HepG2 (cell line): ENCODE measurements at regions not wholly inside any gene's neighbourhood (a gene's known extent, or its start where the extent isn't known, plus 50 kb on each side); places are given as distances from the start of the nearest gene placed in this dataset.

Experiments
- ATAC-seq: fragments of 200-7000 bp; cut with Tn5 transposase; 3 replicates; pipeline ENCODE4 v1.9.1; 2020; ENCODE audit warnings: mild to moderate bottlenecking, moderate library complexity
- BruUV-seq: library from RNA; stranded (reverse); fragments of 400-500 nt; replicated peaks from 2 replicates; lab custom pipeline; 2021; lab: Mats Ljungman, UMichigan
- CTCF ChIA-PET: fragments of 300-600 bp; formaldehyde crosslinking; extraction: SDS; loops from one replicate; lab custom pipeline; 2021; ENCODE audit warnings: low total read pairs, inconsistent platforms, low intra/inter-chr PET ratio; lab: Yijun Ruan, JAX
- POLR2A ChIA-PET: fragments of 350-600 bp; sonication (Branson Sonifier 250); formaldehyde crosslinking; loops from one replicate; lab custom pipeline; 2020; ENCODE audit warnings: antibody characterized with exemption, inconsistent platforms; lab: Yijun Ruan, JAX
- DNase-seq: peaks from one replicate; pipeline ENCODE4 v3.0.0-alpha.2; 2015; ENCODE audit warnings: low spot score
- FAIRE-seq: peaks from 3 replicates; lab custom pipeline; 2011; peaks lifted over from hg19 to GRCh38; lab: Jason Lieb, UNC
- H2AFZ ChIP-seq: one replicate; pipeline ENCODE4 v1.6.1; 2011; ENCODE audit warnings: low read length, inconsistent platforms
- H3K27ac ChIP-seq: fragments of 300-600 bp; 3 replicates; pipeline ENCODE4 v1.8.0; 2011; ENCODE audit warnings: mixed run types, mild to moderate bottlenecking, mixed read lengths, low read length, inconsistent platforms; ENCODE audit not compliant: insufficient read depth; ENCODE audit errors: extremely low read length
- H3K27me3 ChIP-seq, 2 experiments: fragments of 200-600 bp in 1 of 2; 2 replicates in 1 of 2; 3 replicates in 1 of 2; pipeline versions ENCODE4 v1.6.0 to v1.8.0; 2011; ENCODE audit warnings: low read length in 2 of 2, mild to moderate bottlenecking in 2 of 2, moderate library complexity in 2 of 2, inconsistent platforms in 1 of 2; ENCODE audit not compliant: insufficient read depth in 2 of 2, control insufficient read depth in 1 of 2
- H3K36me3 ChIP-seq, 2 experiments: fragments of 200-600 bp in 1 of 2; replicated peaks in 1 of 2; 2 replicates in 1 of 2; 3 replicates in 1 of 2; pipeline versions ENCODE4 v1.5.1 to v1.8.0; 2011; ENCODE audit warnings: low read length in 2 of 2, inconsistent platforms in 1 of 2; ENCODE audit not compliant: insufficient read depth in 2 of 2, control insufficient read depth in 1 of 2
- H3K4me1 ChIP-seq: 2 replicates; pipeline ENCODE4 v1.5.1; 2012; ENCODE audit warnings: low read length, inconsistent platforms; ENCODE audit not compliant: insufficient read depth
- H3K4me2 ChIP-seq: 2 replicates; pipeline ENCODE4 v1.6.0; 2011; ENCODE audit warnings: low read depth, low read length, inconsistent platforms
- H3K4me3 ChIP-seq, 3 experiments: fragments of 200-600 bp in 1 of 3; sonication (generic), shearing (Covaris generic) in 1 of 3; replicated peaks in 1 of 3; 2 replicates each; pipeline ENCODE4 v1.5.1; 2011 to 2016; ENCODE audit warnings: low read length in 3 of 3, inconsistent platforms in 2 of 3, low read depth in 2 of 3, mild to moderate bottlenecking in 2 of 3, control low read depth in 1 of 3, mixed read lengths in 1 of 3; ENCODE audit not compliant: insufficient read depth in 1 of 3
- H3K79me2 ChIP-seq: one replicate; pipeline ENCODE4 v1.6.1; 2011; ENCODE audit warnings: low read length, inconsistent platforms; ENCODE audit not compliant: insufficient read depth
- H3K9ac ChIP-seq: 2 replicates; pipeline ENCODE4 v1.6.0; 2011; ENCODE audit warnings: mild to moderate bottlenecking, low read depth, low read length, inconsistent platforms; ENCODE audit not compliant: insufficient read depth
- H3K9me3 ChIP-seq: 2 replicates; pipeline ENCODE4 v1.5.1; 2012; ENCODE audit warnings: mild to moderate bottlenecking, low read length
- H4K20me1 ChIP-seq: 2 replicates; pipeline ENCODE4 v1.6.0; 2011; ENCODE audit warnings: inconsistent platforms, mild to moderate bottlenecking, low read length, moderate library complexity; ENCODE audit not compliant: insufficient read depth
- ATF7 ChIP-seq, 2 experiments: fragments of 450-650 bp in 1 of 2; sonication (generic) in 1 of 2; formaldehyde crosslinking in 1 of 2; IDR thresholded peaks; 2 replicates each; pipeline versions ENCODE4 v1.4.0 to v1.6.1; 2016 to 2020; ENCODE audit warnings: antibody characterized with exemption in 1 of 2, mild to moderate bottlenecking in 1 of 2, missing genetic modification reagents in 1 of 2
- HBP1 ChIP-seq: IDR thresholded peaks from 2 replicates; pipeline ENCODE4 v1.6.1; 2016; ENCODE audit warnings: low read depth, control low read depth
- KMT2A ChIP-seq: sonication (generic); formaldehyde crosslinking; IDR thresholded peaks from 2 replicates; pipeline ENCODE4 v1.4.0; 2020; ENCODE audit warnings: missing genetic modification reagents
- MTERF4 ChIP-seq: sonication (generic); formaldehyde crosslinking; IDR thresholded peaks from 2 replicates; pipeline ENCODE4 v1.8.0; 2023; ENCODE audit warnings: mild to moderate bottlenecking, missing genetic modification reagents
- SAFB2 ChIP-seq: sonication (generic); formaldehyde crosslinking; IDR thresholded peaks from 2 replicates; pipeline ENCODE4 v1.5.1; 2020; ENCODE audit warnings: missing genetic modification reagents, low read depth, mild to moderate bottlenecking, borderline replicate concordance
- SP4 ChIP-seq: sonication (generic); formaldehyde crosslinking; IDR thresholded peaks from 2 replicates; pipeline ENCODE4 v1.8.1; 2023; ENCODE audit warnings: mild to moderate bottlenecking, missing genetic modification reagents
- ZNF143 ChIP-seq: sonication (generic); formaldehyde crosslinking; IDR thresholded peaks from 2 replicates; pipeline ENCODE4 v1.4.0; 2020; ENCODE audit warnings: missing genetic modification reagents
- ZNF737 ChIP-seq: sonication (generic); formaldehyde crosslinking; IDR thresholded peaks from 2 replicates; pipeline ENCODE4 v1.5.0; 2020; ENCODE audit warnings: missing genetic modification reagents, mild to moderate bottlenecking, borderline replicate concordance
- WGBS: methylation state at CpG from one replicate; pipeline ENCODE4 v1.1.6; 2017; ENCODE audit warnings: low lambda C conversion rate; 5-methylcytosine and 5-hydroxymethylcytosine counted together
- in situ Hi-C: cut with HindIII; loops from 2 replicates; pipeline ENCODE4 v1.10.0; 2017; ENCODE audit warnings: low pct_unique_long_range_greater_than_20kb; ENCODE audit not compliant: extremely low pct_ligation_motif_present
- intact Hi-C: fragments of 100-400 bp; cut with micrococcal nuclease; formaldehyde crosslinking; loops from one replicate; pipeline ENCODE4 v1.10.0; 2022; ENCODE audit not compliant: unreplicated experiment
- TF ChIP-seq, protein P1 (sequence below): IDR thresholded peaks from 2 replicates; pipeline ENCODE4 v1.6.1; 2018; ENCODE audit warnings: missing genetic modification reagents, mild to moderate bottlenecking, missing compliant biosample characterization
- TF ChIP-seq, protein P2 (sequence below), 2 experiments: sonication (generic) in 1 of 2; formaldehyde crosslinking in 1 of 2; IDR thresholded peaks; 2 replicates each; pipeline versions ENCODE4 v1.6.1 to v1.9.0; 2014 to 2022; ENCODE audit warnings: antibody characterized with exemption in 1 of 2, borderline replicate concordance in 1 of 2, inconsistent platforms in 1 of 2, low read depth in 1 of 2, missing genetic modification reagents in 1 of 2

- TF ChIP-seq KMT2A (no peak), SAFB2 (no peak), ATF7 (IDR thresholded peaks at IDR 0.05) (no peak), ATF7 (CRISPR knock-in tag; IDR thresholded peaks at IDR 0.05) (0 out of 2 replicates have a peak, but pooled peaks have one; percentile 10)
- TF ChIP-seq, all 625 proteins: peak for 16
These were observed 198.0 kb upstream of the EEA1 start (continued) for GRCh38 chr12:93127107-93127560.

GRCh38 chr12:93127582-93128331, 198.7 kb upstream of the EEA1 start:
- H3K27me3 ChIP-seq: no peaks in the 10 kb centered on the region
- ATAC-seq (peak; percentile 95), FAIRE-seq (peak; percentile 99), DNase-seq (peak; percentile 98)
- ChIA-PET CTCF (interaction anchor here (1.3 to 2.4 kb wide), 5 partner anchors 30 to 343 kb away, joined by 4 to 32 read pairs (median 6); no protein-coding TSS in a partner anchor), POLR2A (interaction anchor here (0.6 to 1.9 kb wide), 12 partner anchors 10 to 183 kb away, joined by 3 to 11 read pairs (median 4); no protein-coding TSS in a partner anchor)
- no TSS peak for BruUV-seq
- H3K9ac ChIP-seq: peak overlapping the region; percentile 60
- H4K20me1 ChIP-seq: no peaks in the 10 kb centered on the region
- H3K4me2 ChIP-seq: peak overlapping the region; percentile 84
- in situ Hi-C loops: loop anchor here (5.0 to 25.0 kb wide), 2 partner anchors 100 to 260 kb away; partner anchors contain the start of gene NUDT4
- H2AFZ ChIP-seq: no peak overlapping the region
- no peaks in the 10 kb centered on the region for H3K9me3 ChIP-seq
- H3K27ac ChIP-seq: peak overlapping the region; percentile 81
- H3K79me2 ChIP-seq: no peaks in the 10 kb centered on the region
- H3K4me1 ChIP-seq: peaks cover 86% of the 10 kb centered on the region
- H3K36me3 ChIP-seq: no peaks in the 10 kb centered on the region
- peak overlapping the region in 2 of 3 experiments; percentile 6 to 50; a peak in 2 of 6 replicates for H3K4me3 ChIP-seq
- 19% methylated on average over 11 of the region's 16 CpGs for WGBS
- intact Hi-C loops: loop anchor here (1.0 to 10.0 kb wide), 9 partner anchors 8 to 343 kb away; partner anchors contain the start of gene NUDT4
- TF ChIP-seq ZNF143 (CRISPR knock-in tag) (peak; percentile 45; the same call in 1 of the 2 replicates), HBP1 (CRISPR knock-in tag) (no peak; the same call in 1 of the 2 replicates), ZNF737 (CRISPR knock-in tag) (no peak; the same call in 1 of the 2 replicates), MTERF4 (CRISPR knock-in tag) (0 out of 2 replicates have a peak, but pooled peaks have one; percentile 43), SP4 (peak; percentile 58; the same call in 1 of the 2 replicates)
- TF ChIP-seq, protein P1, sequence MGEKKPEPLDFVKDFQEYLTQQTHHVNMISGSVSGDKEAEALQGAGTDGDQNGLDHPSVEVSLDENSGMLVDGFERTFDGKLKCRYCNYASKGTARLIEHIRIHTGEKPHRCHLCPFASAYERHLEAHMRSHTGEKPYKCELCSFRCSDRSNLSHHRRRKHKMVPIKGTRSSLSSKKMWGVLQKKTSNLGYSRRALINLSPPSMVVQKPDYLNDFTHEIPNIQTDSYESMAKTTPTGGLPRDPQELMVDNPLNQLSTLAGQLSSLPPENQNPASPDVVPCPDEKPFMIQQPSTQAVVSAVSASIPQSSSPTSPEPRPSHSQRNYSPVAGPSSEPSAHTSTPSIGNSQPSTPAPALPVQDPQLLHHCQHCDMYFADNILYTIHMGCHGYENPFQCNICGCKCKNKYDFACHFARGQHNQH: peak; percentile 98
- TF ChIP-seq, protein P2, sequence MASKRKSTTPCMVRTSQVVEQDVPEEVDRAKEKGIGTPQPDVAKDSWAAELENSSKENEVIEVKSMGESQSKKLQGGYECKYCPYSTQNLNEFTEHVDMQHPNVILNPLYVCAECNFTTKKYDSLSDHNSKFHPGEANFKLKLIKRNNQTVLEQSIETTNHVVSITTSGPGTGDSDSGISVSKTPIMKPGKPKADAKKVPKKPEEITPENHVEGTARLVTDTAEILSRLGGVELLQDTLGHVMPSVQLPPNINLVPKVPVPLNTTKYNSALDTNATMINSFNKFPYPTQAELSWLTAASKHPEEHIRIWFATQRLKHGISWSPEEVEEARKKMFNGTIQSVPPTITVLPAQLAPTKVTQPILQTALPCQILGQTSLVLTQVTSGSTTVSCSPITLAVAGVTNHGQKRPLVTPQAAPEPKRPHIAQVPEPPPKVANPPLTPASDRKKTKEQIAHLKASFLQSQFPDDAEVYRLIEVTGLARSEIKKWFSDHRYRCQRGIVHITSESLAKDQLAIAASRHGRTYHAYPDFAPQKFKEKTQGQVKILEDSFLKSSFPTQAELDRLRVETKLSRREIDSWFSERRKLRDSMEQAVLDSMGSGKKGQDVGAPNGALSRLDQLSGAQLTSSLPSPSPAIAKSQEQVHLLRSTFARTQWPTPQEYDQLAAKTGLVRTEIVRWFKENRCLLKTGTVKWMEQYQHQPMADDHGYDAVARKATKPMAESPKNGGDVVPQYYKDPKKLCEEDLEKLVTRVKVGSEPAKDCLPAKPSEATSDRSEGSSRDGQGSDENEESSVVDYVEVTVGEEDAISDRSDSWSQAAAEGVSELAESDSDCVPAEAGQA (IDR thresholded peaks at IDR 0.05; ENCODE audit: low read depth): peak; percentile 83; the same call in 1 of the 2 replicates
- TF ChIP-seq, protein P2 (CRISPR knock-in tag; IDR thresholded peaks at IDR 0.05; ENCODE audit: borderline replicate concordance): no peak; the same call in 1 of the 2 replicates
